HT-29 (cell line): ENCODE measurements at regions not wholly inside any gene's neighbourhood (a gene's known extent, or its start where the extent isn't known, plus 50 kb on each side); places are given as distances from the start of the nearest gene placed in this dataset.

Experiments used
- DNase-seq: peaks from one replicate; pipeline ENCODE4 v3.0.0-alpha.2; 2015; ENCODE audit warnings: low spot score

DNA sequence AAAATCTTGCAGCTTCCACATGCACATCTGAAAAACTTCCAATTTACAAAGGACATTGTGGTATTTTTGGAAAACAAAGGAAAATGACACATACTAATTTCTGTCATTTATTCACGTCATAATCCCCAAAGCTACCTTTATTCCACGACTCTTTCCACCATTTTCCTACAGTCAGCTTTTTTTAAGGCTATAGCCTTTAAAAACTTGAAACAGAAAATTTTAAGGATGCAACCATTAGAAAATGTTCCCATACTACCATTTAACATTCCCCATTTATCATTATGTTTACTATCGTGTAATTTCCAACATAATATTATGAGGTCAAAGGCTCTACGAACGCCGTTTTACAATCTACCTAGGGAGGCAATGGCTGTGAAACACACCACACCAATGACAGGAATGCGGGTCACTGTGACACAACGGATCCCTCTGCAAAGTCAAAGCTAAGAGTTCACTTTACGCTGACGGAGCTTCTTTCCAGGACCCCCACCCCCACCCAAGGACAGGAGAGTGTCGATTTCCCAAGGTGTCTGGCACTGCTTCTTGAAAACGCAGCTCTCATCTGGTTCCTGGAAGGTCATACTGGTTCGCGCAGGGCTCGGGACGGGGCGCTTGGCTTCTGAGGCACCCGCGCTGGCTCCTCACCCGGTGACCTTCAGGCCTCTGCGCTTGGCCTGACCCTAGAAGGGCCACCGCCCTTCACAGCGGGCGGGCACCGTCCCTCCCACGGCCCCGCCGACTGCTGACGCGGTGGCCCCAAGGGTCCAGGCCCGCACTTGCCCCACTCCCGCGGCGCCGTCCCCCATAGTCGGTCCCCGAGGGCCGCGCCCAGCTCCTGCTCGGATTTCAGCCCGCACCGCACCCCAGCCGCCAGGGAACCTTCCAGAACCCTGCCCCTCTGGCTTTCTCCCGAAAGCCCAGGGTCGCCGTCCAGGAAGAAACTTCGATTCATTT, 50.5 kb upstream of the ATF3 start:
- DNase-seq, result peak; percentile 46

DNA sequence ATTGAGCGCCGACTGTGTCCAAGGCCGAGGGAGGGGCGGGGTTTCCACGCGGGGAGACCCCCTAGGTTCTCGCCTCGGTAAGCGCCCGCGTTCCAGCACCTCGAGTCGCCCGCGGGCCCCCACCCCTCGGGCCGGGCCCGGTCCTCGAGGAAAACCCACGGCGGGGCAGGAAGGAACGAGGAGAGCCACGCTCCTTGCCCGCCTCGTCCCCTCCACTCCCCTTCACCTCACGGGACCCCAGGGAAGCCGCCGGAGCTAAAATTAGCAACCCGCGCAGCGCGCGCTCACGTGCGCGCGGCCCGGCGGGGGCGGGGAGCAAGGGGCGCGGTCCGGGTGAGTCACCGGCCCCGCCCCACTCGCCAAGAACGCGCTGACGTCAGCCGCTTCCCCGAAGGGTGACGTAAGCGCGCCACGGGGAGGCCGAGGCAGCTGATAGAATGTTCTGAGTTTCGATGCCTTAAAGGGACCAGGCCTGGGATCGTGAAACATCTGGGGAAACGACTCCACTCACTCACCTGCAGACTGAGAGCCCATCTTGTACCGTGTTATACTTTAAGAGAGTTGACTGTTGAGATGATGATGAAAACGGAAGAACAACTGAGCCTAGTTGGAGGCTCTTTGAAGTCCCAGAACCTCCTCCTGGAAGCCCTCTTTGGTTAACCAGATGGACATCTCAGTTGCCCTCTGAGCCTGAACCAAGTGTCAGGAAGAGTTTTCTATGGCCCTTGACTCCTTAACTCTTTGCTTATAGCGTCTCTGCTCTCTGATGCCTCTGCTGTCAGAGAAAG, 49.7 kb upstream of the ATF3 start:
- DNase-seq, result peak; percentile 95
